ENCODE measurements at regions not wholly inside any gene's neighbourhood (a gene's known extent, or its start where the extent isn't known, plus 50 kb on each side); places are given as distances from the start of the nearest gene placed in this dataset.

DNA sequence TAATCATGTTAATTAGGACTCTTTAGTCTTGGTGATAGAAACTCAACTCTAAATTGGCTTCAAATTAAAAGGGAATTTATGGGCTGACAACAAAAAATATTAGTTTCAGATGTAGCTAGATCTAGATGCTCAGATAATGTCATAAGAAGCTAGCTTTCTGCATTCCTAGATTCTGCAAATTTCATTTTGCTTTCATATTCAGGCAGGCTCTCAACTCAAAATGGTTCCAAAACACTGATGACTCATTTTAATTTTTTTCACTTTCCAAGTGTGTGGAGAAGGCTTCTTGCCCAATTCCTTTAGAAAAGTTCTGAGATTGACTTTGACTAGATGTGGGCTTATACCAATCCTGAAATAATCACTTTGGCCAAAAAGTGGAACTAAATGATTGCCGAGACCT lies 236.7 kb upstream of the GOT2 start:
- no peak for DNase-seq
- Histone ChIP-seq H3K27me3 (no peaks in the 10 kb centered on the region), H3K4me1 (no peaks in the 10 kb centered on the region), H3K27ac (no peak overlapping the region), H3K36me3 (no peaks in the 10 kb centered on the region), H3K4me3 (replicated peaks in 1 of 3) (no peak overlapping the region), H3K9me3 (no peaks in the 10 kb centered on the region)
- intact Hi-C loops (cut with DNase I): no loop called here
- WGBS, 2 donors: 72 to 82% methylated on average over 1 of the region's 1 CpG
- TF ChIP-seq POLR2A (IDR thresholded peaks at IDR 0.05): no peak
- TF ChIP-seq, protein P1, sequence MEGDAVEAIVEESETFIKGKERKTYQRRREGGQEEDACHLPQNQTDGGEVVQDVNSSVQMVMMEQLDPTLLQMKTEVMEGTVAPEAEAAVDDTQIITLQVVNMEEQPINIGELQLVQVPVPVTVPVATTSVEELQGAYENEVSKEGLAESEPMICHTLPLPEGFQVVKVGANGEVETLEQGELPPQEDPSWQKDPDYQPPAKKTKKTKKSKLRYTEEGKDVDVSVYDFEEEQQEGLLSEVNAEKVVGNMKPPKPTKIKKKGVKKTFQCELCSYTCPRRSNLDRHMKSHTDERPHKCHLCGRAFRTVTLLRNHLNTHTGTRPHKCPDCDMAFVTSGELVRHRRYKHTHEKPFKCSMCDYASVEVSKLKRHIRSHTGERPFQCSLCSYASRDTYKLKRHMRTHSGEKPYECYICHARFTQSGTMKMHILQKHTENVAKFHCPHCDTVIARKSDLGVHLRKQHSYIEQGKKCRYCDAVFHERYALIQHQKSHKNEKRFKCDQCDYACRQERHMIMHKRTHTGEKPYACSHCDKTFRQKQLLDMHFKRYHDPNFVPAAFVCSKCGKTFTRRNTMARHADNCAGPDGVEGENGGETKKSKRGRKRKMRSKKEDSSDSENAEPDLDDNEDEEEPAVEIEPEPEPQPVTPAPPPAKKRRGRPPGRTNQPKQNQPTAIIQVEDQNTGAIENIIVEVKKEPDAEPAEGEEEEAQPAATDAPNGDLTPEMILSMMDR (IDR thresholded peaks at IDR 0.05): no peak

DNA sequence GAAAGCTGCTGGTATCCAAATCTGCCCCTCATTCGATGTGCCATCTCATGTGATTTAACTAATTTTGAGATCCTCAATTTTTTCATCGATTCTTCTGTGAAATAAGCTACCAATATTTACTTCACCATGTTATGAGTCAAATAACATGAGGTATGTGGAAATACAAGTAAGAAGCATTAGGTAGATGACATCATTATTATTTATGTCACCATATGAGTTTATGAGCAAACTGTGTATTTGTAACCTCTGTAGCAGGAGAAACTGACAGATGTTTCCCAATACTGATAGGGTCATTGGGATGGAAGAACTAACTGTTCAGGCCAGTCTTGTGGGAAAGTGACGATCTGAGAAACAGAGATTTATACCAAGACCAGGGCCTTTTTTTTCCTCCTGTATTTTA lies 229.4 kb upstream of the GOT2 start:
- Histone ChIP-seq H3K27me3 (no peaks in the 10 kb centered on the region), H3K27ac (no peak overlapping the region), H3K36me3 (no peaks in the 10 kb centered on the region), H3K4me3 (replicated peaks in 1 of 3) (no peak overlapping the region), H3K9me3 (no peaks in the 10 kb centered on the region), H3K4me1 (no peaks in the 10 kb centered on the region)
- intact Hi-C loops (cut with DNase I): no loop called here
- DNase-seq: no peak
- WGBS, 2 donors: 55 to 84% methylated on average over 3 of the region's 3 CpGs
- no peak for TF ChIP-seq POLR2A (IDR thresholded peaks at IDR 0.05)
- TF ChIP-seq, protein P1 (IDR thresholded peaks at IDR 0.05): no peak

DNA sequence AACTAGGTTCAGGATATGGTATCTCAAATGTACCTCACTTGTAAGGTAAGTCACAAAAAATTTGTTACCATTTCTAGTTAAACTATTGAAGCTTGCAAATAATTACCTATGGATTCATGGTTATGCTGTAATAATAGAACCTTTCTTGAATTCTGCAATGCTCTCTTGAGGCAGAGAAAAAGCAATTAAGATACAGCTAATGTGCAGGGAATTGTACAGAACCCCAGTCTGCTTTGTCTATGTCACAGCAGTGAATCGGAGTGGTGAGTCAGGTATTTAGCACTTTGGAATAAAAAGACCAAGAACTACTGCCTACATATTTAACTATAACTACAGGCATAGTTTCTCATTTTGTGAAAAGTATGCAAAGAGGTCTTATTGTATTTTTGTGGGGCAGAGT lies 228.7 kb upstream of the GOT2 start:
- 79 to 81% methylated on average over 1 of the region's 1 CpG for WGBS, 2 donors
- no peak for TF ChIP-seq POLR2A (IDR thresholded peaks at IDR 0.05)
- TF ChIP-seq, protein P1 (IDR thresholded peaks at IDR 0.05): no peak
- no peak for DNase-seq

DNA sequence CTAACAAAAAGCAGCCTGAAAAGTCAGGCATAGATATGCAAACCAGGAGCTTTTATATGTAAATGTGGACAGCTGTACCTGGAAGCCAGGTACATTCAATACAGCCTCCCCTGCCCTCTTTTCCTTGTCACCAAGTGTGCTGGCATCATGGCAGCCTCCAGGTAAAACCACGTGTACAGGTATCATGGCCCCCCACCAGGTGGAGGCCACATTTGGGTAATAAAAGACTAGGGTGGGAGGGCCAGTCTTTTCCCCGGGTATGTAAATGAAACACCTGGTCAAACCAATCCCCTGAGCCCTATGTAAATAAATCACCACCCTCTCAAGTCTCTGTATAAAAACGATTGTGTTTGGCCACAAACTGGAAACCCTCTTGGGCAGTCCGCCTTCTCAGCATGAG lies 226.4 kb upstream of the GOT2 start:
- intact Hi-C loops (cut with DNase I): no loop called here
- H3K27ac ChIP-seq: no peak overlapping the region
- 69 to 75% methylated on average over 4 of the region's 4 CpGs for WGBS, 2 donors

More for the DNA sequence above, 228.7 kb upstream of the GOT2 start:
- no peak overlapping the region for H3K27ac ChIP-seq
- no peaks in the 10 kb centered on the region for H3K36me3 ChIP-seq
- no peak overlapping the region for H3K4me3 ChIP-seq (replicated peaks in 1 of 3)
- H3K9me3 ChIP-seq: no peaks in the 10 kb centered on the region
- no peaks in the 10 kb centered on the region for H3K27me3 ChIP-seq
- intact Hi-C loops (cut with DNase I): no loop called here
- no peaks in the 10 kb centered on the region for H3K4me1 ChIP-seq

DNA sequence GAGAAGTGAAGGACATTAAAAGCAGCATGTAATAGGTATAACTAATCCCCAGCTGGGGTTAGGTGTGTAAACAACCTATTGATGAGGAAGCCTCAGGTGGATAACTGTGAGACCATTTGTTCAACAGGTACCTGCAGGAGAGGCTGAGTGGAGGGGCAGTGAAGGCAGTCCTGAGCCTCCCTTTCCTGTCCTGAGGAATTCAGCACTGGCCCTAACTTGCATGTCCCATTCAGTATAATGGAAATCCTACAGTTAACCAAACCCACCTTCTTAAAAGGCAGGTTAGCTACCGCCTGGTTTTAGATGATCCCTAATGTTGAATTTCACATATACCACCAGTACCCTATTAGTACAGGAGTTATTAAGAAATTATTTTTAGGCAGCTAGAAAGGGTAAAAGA lies 225.9 kb upstream of the GOT2 start:
- Histone ChIP-seq H3K27me3 (no peaks in the 10 kb centered on the region), H3K27ac (no peak overlapping the region), H3K4me1 (no peaks in the 10 kb centered on the region), H3K9me3 (no peaks in the 10 kb centered on the region), H3K36me3 (no peaks in the 10 kb centered on the region), H3K4me3 (replicated peaks in 1 of 3) (no peak overlapping the region)
- TF ChIP-seq POLR2A (IDR thresholded peaks at IDR 0.05): no peak
- TF ChIP-seq, protein P1 (IDR thresholded peaks at IDR 0.05): no peak
- intact Hi-C loops (cut with DNase I): no loop called here
- DNase-seq: no peak
- 94 to 96% methylated on average over 1 of the region's 1 CpG for WGBS, 2 donors

More for the DNA sequence above, 226.4 kb upstream of the GOT2 start:
- TF ChIP-seq, protein P1 (IDR thresholded peaks at IDR 0.05): no peak
- no peak for TF ChIP-seq POLR2A (IDR thresholded peaks at IDR 0.05)
- no peaks in the 10 kb centered on the region for H3K9me3 ChIP-seq
- H3K27me3 ChIP-seq: no peaks in the 10 kb centered on the region
- H3K4me3 ChIP-seq (replicated peaks in 1 of 3): no peak overlapping the region
- H3K36me3 ChIP-seq: no peaks in the 10 kb centered on the region
- no peak for DNase-seq
- H3K4me1 ChIP-seq: no peaks in the 10 kb centered on the region
